ENCODE measurements at regions not wholly inside any gene's neighbourhood (a gene's known extent, or its start where the extent isn't known, plus 50 kb on each side); places are given as distances from the start of the nearest gene placed in this dataset.

DNA sequence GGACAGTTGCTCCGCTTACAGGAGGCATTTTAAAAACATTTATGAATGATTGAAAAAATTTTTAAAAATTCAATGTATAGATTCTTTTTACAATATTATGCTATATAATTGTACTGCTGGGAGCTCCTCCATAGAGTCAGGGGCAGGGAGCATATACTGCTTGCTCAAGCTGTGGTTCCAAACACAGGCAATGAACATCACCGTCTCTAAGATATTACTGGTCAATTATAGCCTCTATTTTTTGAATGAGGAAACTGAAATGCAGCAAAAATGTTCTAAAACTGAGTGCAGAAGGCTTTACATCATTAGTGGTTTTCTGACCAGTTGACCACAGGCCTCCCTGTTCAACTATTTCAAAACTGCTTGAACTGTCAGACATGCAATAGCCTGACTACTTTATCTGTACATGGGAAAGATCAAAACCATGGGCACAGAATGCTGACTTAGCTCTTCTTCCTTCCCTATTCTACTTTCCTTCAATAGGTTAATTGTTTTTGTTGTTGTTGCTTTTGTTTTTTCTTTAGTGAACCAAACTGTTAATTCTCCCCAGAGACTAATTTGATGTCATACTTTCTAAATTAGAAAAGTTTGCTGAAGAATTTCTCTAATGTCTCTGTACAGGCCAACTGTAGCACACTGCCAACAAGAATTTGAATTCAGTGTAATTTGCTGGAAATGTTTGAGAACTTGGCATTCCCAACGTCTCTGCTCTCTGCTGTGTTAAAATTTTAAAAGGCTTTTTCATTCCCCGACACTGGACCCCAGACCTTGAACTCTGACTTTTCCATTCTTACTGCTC lies 107.6 kb upstream of the MPDZ start:
- no peaks in the 10 kb centered on the region for H3K9me3 ChIP-seq (ENCODE audit: low read length)
- H3K27ac ChIP-seq (ENCODE audit: low read depth, low read length): no peak overlapping the region
- H3K27me3 ChIP-seq (ENCODE audit: control insufficient read depth in 1 of 2, insufficient read depth in 2 of 2, low read length in 2 of 2): no peaks in the 10 kb centered on the region
- H3K9ac ChIP-seq (ENCODE audit: low read length): no peak overlapping the region
- no peaks in the 10 kb centered on the region for H3K4me1 ChIP-seq (ENCODE audit: insufficient read depth, low read length)
- no peak overlapping the region for H3K4me3 ChIP-seq (ENCODE audit: low read depth in 1 of 2, low read length in 2 of 2)
- H3K36me3 ChIP-seq (ENCODE audit: insufficient read depth, low read length): no peaks in the 10 kb centered on the region

DNA sequence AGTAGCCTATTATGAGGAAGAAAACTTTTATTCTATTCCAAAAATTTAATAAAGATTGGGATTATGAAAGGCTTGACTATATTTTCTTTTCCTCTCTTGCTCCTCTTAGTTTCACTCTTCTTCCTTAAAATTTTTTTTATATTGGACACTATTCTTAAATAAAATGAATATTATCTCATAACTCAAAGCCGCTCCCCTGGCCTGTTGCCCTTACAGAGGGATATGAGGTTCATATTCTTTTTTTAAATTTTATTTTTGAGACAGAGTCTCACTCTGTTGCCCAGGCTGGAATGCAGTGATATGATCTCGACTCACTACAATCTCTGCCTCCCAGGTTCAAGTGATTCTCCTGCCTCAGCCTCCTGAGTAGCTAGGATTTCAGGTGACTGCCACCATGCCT lies 106.8 kb upstream of the MPDZ start:
- Histone ChIP-seq H3K27me3 (ENCODE audit: control insufficient read depth in 1 of 2, insufficient read depth in 2 of 2, low read length in 2 of 2) (no peaks in the 10 kb centered on the region), H3K4me1 (ENCODE audit: insufficient read depth, low read length) (no peaks in the 10 kb centered on the region), H3K36me3 (ENCODE audit: insufficient read depth, low read length) (no peaks in the 10 kb centered on the region), H3K4me3 (ENCODE audit: low read depth in 1 of 2, low read length in 2 of 2) (no peak overlapping the region), H3K9ac (ENCODE audit: low read length) (no peak overlapping the region), H3K27ac (ENCODE audit: low read depth, low read length) (no peak overlapping the region), H3K9me3 (ENCODE audit: low read length) (no peaks in the 10 kb centered on the region)

DNA sequence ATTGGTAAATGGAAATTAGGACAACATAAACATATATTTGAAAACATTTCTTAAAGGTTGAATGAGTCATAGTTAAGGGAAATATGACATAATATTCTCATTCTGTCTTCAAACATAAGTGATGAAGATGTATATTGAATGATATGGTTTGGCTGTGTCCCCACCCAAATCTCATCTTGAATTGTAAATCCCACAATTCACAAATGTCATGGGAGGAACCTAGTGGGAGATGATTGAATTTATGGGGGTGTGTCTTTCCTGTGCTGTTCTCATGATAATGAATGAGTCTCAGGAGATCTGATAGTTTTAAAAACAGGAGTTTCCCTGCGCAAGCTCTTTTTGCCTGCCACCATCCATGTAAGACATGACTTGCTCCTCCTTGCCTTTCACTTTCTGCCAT lies 104.4 kb upstream of the MPDZ start:
- no peak overlapping the region for H3K27ac ChIP-seq (ENCODE audit: low read depth, low read length)
- no peak overlapping the region for H3K4me3 ChIP-seq (ENCODE audit: low read depth in 1 of 2, low read length in 2 of 2)
- H3K9ac ChIP-seq (ENCODE audit: low read length): no peak overlapping the region
- H3K9me3 ChIP-seq (ENCODE audit: low read length): no peaks in the 10 kb centered on the region
- H3K27me3 ChIP-seq (ENCODE audit: control insufficient read depth in 1 of 2, insufficient read depth in 2 of 2, low read length in 2 of 2): no peaks in the 10 kb centered on the region
- no peaks in the 10 kb centered on the region for H3K36me3 ChIP-seq (ENCODE audit: insufficient read depth, low read length)
- no peaks in the 10 kb centered on the region for H3K4me1 ChIP-seq (ENCODE audit: insufficient read depth, low read length)

DNA sequence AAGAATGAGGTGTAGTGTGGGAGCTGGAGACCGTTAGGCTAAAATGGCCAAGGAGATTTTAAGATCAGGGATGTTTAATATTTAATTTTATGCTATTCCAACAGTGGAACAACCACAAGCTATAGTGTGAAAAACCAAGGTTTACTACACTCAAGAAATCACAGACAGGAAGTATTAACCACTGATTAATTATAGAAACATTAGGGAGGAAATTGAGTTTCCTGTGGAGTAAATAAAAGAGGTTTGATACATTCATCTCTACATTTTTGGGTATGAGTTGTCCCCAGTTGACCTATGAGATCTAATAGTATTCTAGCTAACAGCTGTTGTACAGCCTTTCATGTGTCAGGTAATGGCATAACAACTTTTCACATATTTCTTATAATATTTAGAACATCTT lies 103.7 kb upstream of the MPDZ start:
- no peaks in the 10 kb centered on the region for H3K9me3 ChIP-seq (ENCODE audit: low read length)
- no peaks in the 10 kb centered on the region for H3K36me3 ChIP-seq (ENCODE audit: insufficient read depth, low read length)
- no peak overlapping the region for H3K9ac ChIP-seq (ENCODE audit: low read length)
- H3K27ac ChIP-seq (ENCODE audit: low read depth, low read length): no peak overlapping the region
- no peaks in the 10 kb centered on the region for H3K4me1 ChIP-seq (ENCODE audit: insufficient read depth, low read length)
- no peaks in the 10 kb centered on the region for H3K27me3 ChIP-seq (ENCODE audit: control insufficient read depth in 1 of 2, insufficient read depth in 2 of 2, low read length in 2 of 2)
- no peak overlapping the region for H3K4me3 ChIP-seq (ENCODE audit: low read depth in 1 of 2, low read length in 2 of 2)

DNA sequence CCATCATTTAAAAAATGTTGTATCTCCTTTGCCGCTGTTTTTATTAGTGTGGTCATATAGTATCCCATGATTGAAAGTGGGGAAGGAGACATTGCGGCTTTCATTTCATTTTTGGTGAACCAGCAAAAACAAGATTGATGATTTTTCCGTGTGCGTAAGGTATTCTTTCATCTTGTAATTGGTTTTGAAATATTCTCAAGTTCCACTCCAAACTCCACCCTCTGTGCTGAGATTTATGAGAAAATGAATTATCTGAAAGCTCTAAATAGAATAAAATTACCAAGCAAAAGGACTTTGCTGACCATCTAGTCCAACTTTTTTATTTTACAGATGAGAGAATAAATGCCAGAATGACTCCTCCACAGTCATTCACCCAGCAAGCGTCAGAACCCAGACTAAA lies 103.1 kb upstream of the MPDZ start:
- Histone ChIP-seq H3K27me3 (ENCODE audit: control insufficient read depth in 1 of 2, insufficient read depth in 2 of 2, low read length in 2 of 2) (no peaks in the 10 kb centered on the region), H3K36me3 (ENCODE audit: insufficient read depth, low read length) (no peaks in the 10 kb centered on the region), H3K9ac (ENCODE audit: low read length) (no peak overlapping the region), H3K4me3 (ENCODE audit: low read depth in 1 of 2, low read length in 2 of 2) (no peak overlapping the region), H3K4me1 (ENCODE audit: insufficient read depth, low read length) (no peaks in the 10 kb centered on the region), H3K27ac (ENCODE audit: low read depth, low read length) (no peak overlapping the region), H3K9me3 (ENCODE audit: low read length) (no peaks in the 10 kb centered on the region)

DNA sequence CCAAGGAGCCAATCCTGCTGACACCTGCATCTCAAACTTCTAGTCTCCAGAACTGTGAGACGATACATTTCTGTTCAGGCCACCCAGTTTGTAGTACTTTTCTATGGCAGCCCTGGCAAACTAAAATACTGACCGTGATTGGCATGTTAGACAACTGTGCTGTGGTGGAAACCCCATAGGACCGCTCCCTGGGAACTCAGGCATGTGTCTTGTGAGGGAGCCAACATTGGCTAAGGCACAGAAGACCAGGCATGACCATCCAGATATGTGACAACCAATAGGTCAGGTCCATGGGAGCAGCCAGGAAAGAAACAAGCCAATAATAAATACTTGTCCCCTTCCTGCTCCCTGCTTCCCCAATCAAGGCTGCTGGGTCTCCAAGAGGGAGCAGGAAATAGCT lies 101.4 kb upstream of the MPDZ start:
- H3K27ac ChIP-seq (ENCODE audit: low read depth, low read length): no peak overlapping the region
- H3K9me3 ChIP-seq (ENCODE audit: low read length): no peaks in the 10 kb centered on the region
- H3K36me3 ChIP-seq (ENCODE audit: insufficient read depth, low read length): no peaks in the 10 kb centered on the region
- no peaks in the 10 kb centered on the region for H3K4me1 ChIP-seq (ENCODE audit: insufficient read depth, low read length)
- no peak overlapping the region for H3K9ac ChIP-seq (ENCODE audit: low read length)
- H3K4me3 ChIP-seq (ENCODE audit: low read depth in 1 of 2, low read length in 2 of 2): no peak overlapping the region
- no peaks in the 10 kb centered on the region for H3K27me3 ChIP-seq (ENCODE audit: control insufficient read depth in 1 of 2, insufficient read depth in 2 of 2, low read length in 2 of 2)

DNA sequence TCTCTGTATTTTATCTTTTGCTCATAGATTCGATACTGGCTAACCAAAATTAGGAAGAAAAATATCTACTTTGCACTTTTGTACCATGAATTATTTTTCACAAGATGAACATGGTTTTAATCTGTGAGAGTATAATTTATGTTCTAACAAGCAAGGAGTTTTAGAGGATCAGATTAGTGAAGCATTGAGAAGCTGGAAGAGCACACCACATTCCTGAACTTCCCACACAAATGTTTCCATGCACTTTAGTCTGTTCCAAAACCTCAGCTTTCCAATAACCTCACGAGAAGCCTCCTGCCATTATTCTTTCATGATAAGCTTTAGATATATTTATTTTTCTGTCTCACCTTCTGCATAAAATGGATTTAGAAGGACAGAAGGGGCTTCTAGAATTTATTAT lies 98.7 kb upstream of the MPDZ start:
- H3K4me1 ChIP-seq (ENCODE audit: insufficient read depth, low read length): no peaks in the 10 kb centered on the region
- no peak overlapping the region for H3K4me3 ChIP-seq (ENCODE audit: low read depth in 1 of 2, low read length in 2 of 2)
- no peak overlapping the region for H3K9ac ChIP-seq (ENCODE audit: low read length)
- H3K27ac ChIP-seq (ENCODE audit: low read depth, low read length): no peak overlapping the region
- H3K27me3 ChIP-seq (ENCODE audit: control insufficient read depth in 1 of 2, insufficient read depth in 2 of 2, low read length in 2 of 2): no peaks in the 10 kb centered on the region
- H3K36me3 ChIP-seq (ENCODE audit: insufficient read depth, low read length): no peaks in the 10 kb centered on the region
- H3K9me3 ChIP-seq (ENCODE audit: low read length): no peaks in the 10 kb centered on the region

DNA sequence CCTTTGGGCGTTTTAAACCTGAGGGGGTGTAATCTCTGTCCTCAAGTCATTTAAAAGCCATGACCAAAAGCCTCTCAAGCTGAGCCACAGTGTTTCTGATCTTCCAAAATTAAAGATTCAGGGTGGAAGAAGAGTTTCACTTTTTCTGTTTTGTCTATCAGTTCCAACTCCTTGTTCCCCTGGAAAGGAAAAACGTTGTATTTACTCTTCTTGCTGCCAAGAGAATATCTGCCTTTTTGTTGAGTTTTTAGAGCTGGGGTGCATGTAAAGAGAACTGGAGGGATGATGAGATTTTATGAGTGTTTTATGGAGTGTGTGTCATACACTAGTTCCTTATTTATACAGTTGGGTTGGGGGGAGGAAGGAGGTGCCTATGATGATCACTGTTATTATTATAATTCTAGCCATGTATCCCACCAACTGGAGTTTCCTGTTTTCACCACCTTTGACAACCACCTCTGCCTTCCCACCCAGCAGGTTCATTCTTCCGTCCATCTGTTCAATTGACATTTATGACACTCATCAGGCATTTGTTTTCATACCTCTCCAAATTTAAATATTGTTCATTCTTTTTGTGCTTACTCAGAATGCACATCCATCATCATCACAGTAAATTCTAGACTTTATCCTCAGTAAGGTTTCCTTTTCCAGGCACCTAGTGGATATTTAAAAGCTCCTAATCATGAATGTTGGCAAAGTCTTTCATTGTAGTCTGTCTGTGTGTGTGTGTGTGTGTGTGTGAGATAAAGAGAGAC lies 97.9 kb upstream of the MPDZ start:
- Histone ChIP-seq H3K36me3 (ENCODE audit: insufficient read depth, low read length) (no peaks in the 10 kb centered on the region), H3K27ac (ENCODE audit: low read depth, low read length) (no peak overlapping the region), H3K4me1 (ENCODE audit: insufficient read depth, low read length) (no peaks in the 10 kb centered on the region), H3K9me3 (ENCODE audit: low read length) (no peaks in the 10 kb centered on the region), H3K27me3 (ENCODE audit: control insufficient read depth in 1 of 2, insufficient read depth in 2 of 2, low read length in 2 of 2) (no peaks in the 10 kb centered on the region), H3K4me3 (ENCODE audit: low read depth in 1 of 2, low read length in 2 of 2) (no peak overlapping the region), H3K9ac (ENCODE audit: low read length) (no peak overlapping the region)

DNA sequence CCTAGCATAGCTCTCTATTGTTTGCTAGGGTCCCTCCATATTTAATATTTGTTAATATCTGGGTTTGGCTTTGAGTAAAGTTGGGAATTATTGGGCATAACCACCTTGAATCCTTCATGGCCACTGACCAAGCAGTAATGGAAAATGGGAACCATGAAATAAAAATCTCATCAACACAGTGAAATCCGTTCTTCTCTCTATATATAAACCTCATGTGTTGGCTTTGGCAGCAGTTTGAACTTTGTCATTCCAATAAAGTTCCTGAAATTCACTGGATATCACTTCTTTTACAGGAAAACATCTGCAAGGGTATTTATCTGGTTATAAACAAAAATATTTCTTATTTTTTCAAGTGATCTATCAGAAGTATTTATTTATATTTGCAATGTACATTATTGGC lies 93.0 kb upstream of the MPDZ start:
- no peak overlapping the region for H3K9ac ChIP-seq (ENCODE audit: low read length)
- H3K4me3 ChIP-seq (ENCODE audit: low read depth in 1 of 2, low read length in 2 of 2): no peak overlapping the region
- no peak overlapping the region for H3K27ac ChIP-seq (ENCODE audit: low read depth, low read length)
- no peaks in the 10 kb centered on the region for H3K27me3 ChIP-seq (ENCODE audit: control insufficient read depth in 1 of 2, insufficient read depth in 2 of 2, low read length in 2 of 2)
- no peaks in the 10 kb centered on the region for H3K9me3 ChIP-seq (ENCODE audit: low read length)
- no peaks in the 10 kb centered on the region for H3K36me3 ChIP-seq (ENCODE audit: insufficient read depth, low read length)
- no peaks in the 10 kb centered on the region for H3K4me1 ChIP-seq (ENCODE audit: insufficient read depth, low read length)

DNA sequence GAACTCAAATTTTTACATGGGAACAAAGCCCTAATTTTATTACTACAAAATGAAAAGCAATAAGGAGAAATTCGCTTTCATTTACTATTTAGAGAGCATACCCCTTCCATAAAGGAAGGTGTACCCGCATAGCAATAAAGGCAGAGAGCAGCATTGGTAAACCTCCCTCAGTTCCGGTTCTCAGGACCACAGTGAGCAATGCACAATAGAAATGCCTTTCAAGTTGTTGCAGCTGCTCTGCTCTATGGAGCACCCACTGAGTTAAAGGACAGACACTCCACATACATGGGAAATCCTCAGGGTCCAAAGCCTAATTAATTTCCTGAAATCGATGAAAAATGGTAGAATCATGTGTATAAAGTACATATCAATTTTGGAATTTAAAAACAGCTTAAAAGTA lies 89.9 kb upstream of the MPDZ start:
- H3K9ac ChIP-seq (ENCODE audit: low read length): no peak overlapping the region
- H3K27me3 ChIP-seq (ENCODE audit: control insufficient read depth in 1 of 2, insufficient read depth in 2 of 2, low read length in 2 of 2): no peaks in the 10 kb centered on the region
- H3K36me3 ChIP-seq (ENCODE audit: insufficient read depth, low read length): no peaks in the 10 kb centered on the region
- peaks cover 9% of the 10 kb centered on the region for H3K4me1 ChIP-seq (ENCODE audit: insufficient read depth, low read length)
- H3K27ac ChIP-seq (ENCODE audit: low read depth, low read length): no peak overlapping the region
- H3K4me3 ChIP-seq (ENCODE audit: low read depth in 1 of 2, low read length in 2 of 2): no peak overlapping the region
- no peaks in the 10 kb centered on the region for H3K9me3 ChIP-seq (ENCODE audit: low read length)

DNA sequence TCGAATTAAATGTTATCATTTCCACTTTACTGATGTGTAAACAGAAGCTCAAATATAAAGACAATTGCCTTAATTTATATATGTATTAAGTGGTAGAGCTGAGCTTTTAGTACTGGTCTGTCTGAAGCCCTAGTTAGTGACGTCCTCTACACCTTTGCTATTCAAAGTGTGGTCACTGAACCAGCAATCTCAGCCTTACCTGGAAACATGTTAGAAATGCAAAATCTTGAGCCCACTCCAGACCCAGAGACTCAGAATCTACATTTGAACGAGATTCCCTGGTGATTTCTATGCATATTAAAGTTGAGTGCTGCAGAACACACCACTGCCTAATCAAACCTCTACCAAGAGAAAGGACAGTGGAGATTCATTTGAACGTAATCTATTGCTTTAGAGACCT lies 88.3 kb upstream of the MPDZ start:
- Histone ChIP-seq H3K27ac (ENCODE audit: low read depth, low read length) (no peak overlapping the region), H3K4me3 (ENCODE audit: low read depth in 1 of 2, low read length in 2 of 2) (no peak overlapping the region), H3K27me3 (ENCODE audit: control insufficient read depth in 1 of 2, insufficient read depth in 2 of 2, low read length in 2 of 2) (no peaks in the 10 kb centered on the region), H3K9me3 (ENCODE audit: low read length) (no peaks in the 10 kb centered on the region), H3K36me3 (ENCODE audit: insufficient read depth, low read length) (no peaks in the 10 kb centered on the region), H3K9ac (ENCODE audit: low read length) (no peak overlapping the region), H3K4me1 (ENCODE audit: insufficient read depth, low read length) (peaks cover 12% of the 10 kb centered on the region)
